ENCODE measurements at regions not wholly inside any gene's neighbourhood (a gene's known extent, or its start where the extent isn't known, plus 50 kb on each side); places are given as distances from the start of the nearest gene placed in this dataset.
"Not testable (repeated sequence)": the region's sequence is repeated elsewhere in the genome, so short reads cannot be mapped to it uniquely, and the experiment has no call there.

DNA sequence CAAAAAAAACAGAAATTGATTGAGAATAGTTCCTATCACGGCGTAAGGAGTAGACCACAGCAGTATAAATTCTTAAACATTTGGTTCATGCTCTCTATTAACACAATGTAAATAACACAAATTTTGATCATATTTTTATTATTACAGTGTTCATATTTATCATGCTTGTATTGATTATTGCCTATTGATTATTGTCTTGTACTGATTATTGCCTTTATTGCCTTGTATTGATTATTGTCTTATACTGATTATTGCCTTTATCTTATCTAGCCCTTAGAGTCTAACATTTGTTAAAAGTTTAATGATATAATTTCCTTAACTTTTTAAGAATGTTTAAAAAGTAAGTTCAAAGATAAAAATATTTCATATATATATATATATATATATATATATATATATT is 460.7 kb downstream of the KCNT2 start:
- Histone ChIP-seq H3K36me3 (ENCODE audit: control insufficient read depth, insufficient read depth, low read length) (no peaks in the 10 kb centered on the region), H3K4me3 (ENCODE audit: low read depth, low read length) (no peak overlapping the region), H3K27me3 (ENCODE audit: control insufficient read depth, insufficient read depth, low read length) (no peaks in the 10 kb centered on the region)
- FAIRE-seq (no peak), DNase-seq (ENCODE audit: low read depth) (no peak)
- TF ChIP-seq, protein P1, sequence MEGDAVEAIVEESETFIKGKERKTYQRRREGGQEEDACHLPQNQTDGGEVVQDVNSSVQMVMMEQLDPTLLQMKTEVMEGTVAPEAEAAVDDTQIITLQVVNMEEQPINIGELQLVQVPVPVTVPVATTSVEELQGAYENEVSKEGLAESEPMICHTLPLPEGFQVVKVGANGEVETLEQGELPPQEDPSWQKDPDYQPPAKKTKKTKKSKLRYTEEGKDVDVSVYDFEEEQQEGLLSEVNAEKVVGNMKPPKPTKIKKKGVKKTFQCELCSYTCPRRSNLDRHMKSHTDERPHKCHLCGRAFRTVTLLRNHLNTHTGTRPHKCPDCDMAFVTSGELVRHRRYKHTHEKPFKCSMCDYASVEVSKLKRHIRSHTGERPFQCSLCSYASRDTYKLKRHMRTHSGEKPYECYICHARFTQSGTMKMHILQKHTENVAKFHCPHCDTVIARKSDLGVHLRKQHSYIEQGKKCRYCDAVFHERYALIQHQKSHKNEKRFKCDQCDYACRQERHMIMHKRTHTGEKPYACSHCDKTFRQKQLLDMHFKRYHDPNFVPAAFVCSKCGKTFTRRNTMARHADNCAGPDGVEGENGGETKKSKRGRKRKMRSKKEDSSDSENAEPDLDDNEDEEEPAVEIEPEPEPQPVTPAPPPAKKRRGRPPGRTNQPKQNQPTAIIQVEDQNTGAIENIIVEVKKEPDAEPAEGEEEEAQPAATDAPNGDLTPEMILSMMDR (IDR thresholded peaks at IDR 0.05; ENCODE audit: insufficient read depth, low read length, severe bottlenecking): no peak

DNA sequence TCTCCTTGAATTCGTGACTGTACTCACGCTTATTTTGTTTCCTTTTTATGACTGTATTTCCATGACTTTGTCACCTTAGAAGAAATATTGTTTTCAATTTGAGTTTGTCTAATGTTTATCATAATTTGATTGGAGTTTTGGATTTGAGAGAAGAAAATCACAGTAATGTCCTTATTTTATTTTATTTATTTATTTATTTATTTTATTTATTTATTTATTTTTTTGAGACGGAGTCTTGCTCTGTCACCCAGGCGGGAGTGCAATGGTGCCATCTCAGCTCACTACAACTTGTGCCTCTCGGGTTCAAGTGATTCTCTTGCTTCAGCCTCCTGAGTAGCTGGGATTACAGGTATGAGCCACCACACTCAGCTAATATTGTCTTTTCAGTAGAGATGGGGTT is 463.1 kb downstream of the KCNT2 start:
- FAIRE-seq; DNase-seq (ENCODE audit: low read depth); H3K27me3 ChIP-seq (ENCODE audit: control insufficient read depth, insufficient read depth, low read length); H3K36me3 ChIP-seq (ENCODE audit: control insufficient read depth, insufficient read depth, low read length); H3K4me3 ChIP-seq (ENCODE audit: low read depth, low read length): not testable (repeated sequence)

DNA sequence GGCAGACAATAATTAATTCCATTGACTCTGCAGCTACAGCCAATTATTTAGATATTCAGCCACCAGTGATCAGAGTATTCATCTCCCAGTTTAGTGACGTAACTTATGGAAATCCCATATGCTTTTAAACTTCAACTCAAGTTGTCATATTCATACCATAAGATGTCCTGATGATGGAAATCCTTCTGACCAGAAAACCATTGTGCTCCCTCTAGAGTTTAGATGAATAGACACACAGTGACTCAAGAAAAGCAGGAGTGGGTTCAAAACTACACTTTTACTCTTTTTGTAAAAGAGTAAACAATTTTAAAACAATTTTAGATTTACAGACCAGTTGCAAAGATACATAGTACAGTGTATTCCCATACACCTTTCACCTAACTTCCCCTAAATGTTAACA is 463.7 kb downstream of the KCNT2 start:
- no peak overlapping the region for H3K4me3 ChIP-seq (ENCODE audit: low read depth, low read length)
- DNase-seq (ENCODE audit: low read depth) (peak; percentile 9), FAIRE-seq (no peak)

GRCh38 chr1:196143602-196144342 is 464.5 kb downstream of the KCNT2 start:
- no peaks in the 10 kb centered on the region for H3K36me3 ChIP-seq (ENCODE audit: control insufficient read depth, insufficient read depth, low read length)
- no peak overlapping the region for H3K4me3 ChIP-seq (ENCODE audit: low read depth, low read length)
- H3K27me3 ChIP-seq (ENCODE audit: control insufficient read depth, insufficient read depth, low read length): no peaks in the 10 kb centered on the region
- FAIRE-seq (no peak), DNase-seq (ENCODE audit: low read depth) (no peak)
- TF ChIP-seq, protein P1 (IDR thresholded peaks at IDR 0.05; ENCODE audit: insufficient read depth, low read length, severe bottlenecking): no peak

More for the DNA sequence above, 463.7 kb downstream of the KCNT2 start:
- no peaks in the 10 kb centered on the region for H3K36me3 ChIP-seq (ENCODE audit: control insufficient read depth, insufficient read depth, low read length)
- H3K27me3 ChIP-seq (ENCODE audit: control insufficient read depth, insufficient read depth, low read length): no peaks in the 10 kb centered on the region
- TF ChIP-seq, protein P1 (IDR thresholded peaks at IDR 0.05; ENCODE audit: insufficient read depth, low read length, severe bottlenecking): no peak

- no peaks in the 10 kb centered on the region for H3K36me3 ChIP-seq (ENCODE audit: control insufficient read depth, insufficient read depth, low read length)
- H3K27me3 ChIP-seq (ENCODE audit: control insufficient read depth, insufficient read depth, low read length): no peaks in the 10 kb centered on the region
- FAIRE-seq: no peak
- H3K4me3 ChIP-seq (ENCODE audit: low read depth, low read length): no peak overlapping the region
- no peak for DNase-seq (ENCODE audit: low read depth)
- TF ChIP-seq, protein P1 (IDR thresholded peaks at IDR 0.05; ENCODE audit: insufficient read depth, low read length, severe bottlenecking): no peak
Measured at GRCh38 chr1:196142111-196142640, 466.1 kb downstream of the KCNT2 start.

- Histone ChIP-seq H3K27me3 (ENCODE audit: control insufficient read depth, insufficient read depth, low read length) (no peaks in the 10 kb centered on the region), H3K36me3 (ENCODE audit: control insufficient read depth, insufficient read depth, low read length) (no peaks in the 10 kb centered on the region), H3K4me3 (ENCODE audit: low read depth, low read length) (no peak overlapping the region)
- DNase-seq (ENCODE audit: low read depth) (peak; percentile 73), FAIRE-seq (no peak)
- TF ChIP-seq, protein P1 (IDR thresholded peaks at IDR 0.05; ENCODE audit: insufficient read depth, low read length, severe bottlenecking): no peak
Measured at GRCh38 chr1:196136396-196136795, 471.8 kb downstream of the KCNT2 start.

All from bronchial epithelial cell (primary cell).